ENCODE measurements at regions not wholly inside any gene's neighbourhood (a gene's known extent, or its start where the extent isn't known, plus 50 kb on each side); places are given as distances from the start of the nearest gene placed in this dataset.

- Histone ChIP-seq H3K9me2 (replicated peaks; ENCODE audit: insufficient read depth, low read length) (no peaks in the 10 kb centered on the region), H4K20me1 (ENCODE audit: insufficient read depth, low read length) (no peaks in the 10 kb centered on the region), H3K4me1 (ENCODE audit: low read length) (no peaks in the 10 kb centered on the region), H3K4me3 (ENCODE audit: low read length) (no peak overlapping the region), H3K27ac (ENCODE audit: low read length) (no peak overlapping the region), H2AFZ (ENCODE audit: low read length) (no peak overlapping the region), H3K27me3 (replicated peaks; ENCODE audit: insufficient read depth, low read length) (no peaks in the 10 kb centered on the region), H3K9me3 (replicated peaks; ENCODE audit: insufficient read depth, low read length) (no peaks in the 10 kb centered on the region), H3K36me3 (replicated peaks; ENCODE audit: insufficient read depth, low read length) (no peaks in the 10 kb centered on the region), H3K4me2 (ENCODE audit: low read depth, low read length) (no peak overlapping the region), H3F3A (ENCODE audit: insufficient read depth, low read length) (no peaks in the 10 kb centered on the region), H3K9ac (ENCODE audit: low read length) (no peak overlapping the region), H3K79me2 (ENCODE audit: low read length) (no peaks in the 10 kb centered on the region)
- no peak for DNase-seq
- no peak for TF ChIP-seq EZH2phosphoT487 (IDR thresholded peaks at IDR 0.05; ENCODE audit: low read length)
- no peak for TF ChIP-seq EZH2 (optimal IDR thresholded peaks at IDR 0.05; ENCODE audit: low read depth, low read length)
- TF ChIP-seq CTCF (IDR thresholded peaks at IDR 0.05; ENCODE audit: low read length) = no peak
Measured at GRCh38 chr2:15864176-15864769, 76.1 kb upstream of the MYCN start.

- H3K4me1 ChIP-seq (ENCODE audit: low read length) = no peaks in the 10 kb centered on the region
- no peaks in the 10 kb centered on the region for H3K27me3 ChIP-seq (replicated peaks; ENCODE audit: insufficient read depth, low read length)
- no peaks in the 10 kb centered on the region for H4K20me1 ChIP-seq (ENCODE audit: insufficient read depth, low read length)
- no peak overlapping the region for H3K27ac ChIP-seq (ENCODE audit: low read length)
- no peak overlapping the region for H3K4me2 ChIP-seq (ENCODE audit: low read depth, low read length)
- no peaks in the 10 kb centered on the region for H3F3A ChIP-seq (ENCODE audit: insufficient read depth, low read length)
- H3K79me2 ChIP-seq (ENCODE audit: low read length) = no peaks in the 10 kb centered on the region
- no peaks in the 10 kb centered on the region for H3K36me3 ChIP-seq (replicated peaks; ENCODE audit: insufficient read depth, low read length)
- no peak for DNase-seq
- H3K4me3 ChIP-seq (ENCODE audit: low read length) = no peak overlapping the region
- no peak overlapping the region for H2AFZ ChIP-seq (ENCODE audit: low read length)
- no peak overlapping the region for H3K9ac ChIP-seq (ENCODE audit: low read length)
- no peaks in the 10 kb centered on the region for H3K9me3 ChIP-seq (replicated peaks; ENCODE audit: insufficient read depth, low read length)
- H3K9me2 ChIP-seq (replicated peaks; ENCODE audit: insufficient read depth, low read length) = no peaks in the 10 kb centered on the region
- TF ChIP-seq EZH2phosphoT487 (IDR thresholded peaks at IDR 0.05; ENCODE audit: low read length) (no peak), CTCF (IDR thresholded peaks at IDR 0.05; ENCODE audit: low read length) (no peak), EZH2 (optimal IDR thresholded peaks at IDR 0.05; ENCODE audit: low read depth, low read length) (no peak)
Measured at GRCh38 chr2:15865923-15866322, 74.4 kb upstream of the MYCN start.

- Histone ChIP-seq H3K4me3 (ENCODE audit: low read length) (no peak overlapping the region), H3K27ac (ENCODE audit: low read length) (no peak overlapping the region), H3K9ac (ENCODE audit: low read length) (no peak overlapping the region), H3K9me3 (replicated peaks; ENCODE audit: insufficient read depth, low read length) (no peaks in the 10 kb centered on the region), H3K4me1 (ENCODE audit: low read length) (no peaks in the 10 kb centered on the region), H2AFZ (ENCODE audit: low read length) (no peak overlapping the region), H3K4me2 (ENCODE audit: low read depth, low read length) (no peak overlapping the region), H4K20me1 (ENCODE audit: insufficient read depth, low read length) (no peaks in the 10 kb centered on the region), H3K36me3 (replicated peaks; ENCODE audit: insufficient read depth, low read length) (no peaks in the 10 kb centered on the region), H3K79me2 (ENCODE audit: low read length) (no peaks in the 10 kb centered on the region), H3F3A (ENCODE audit: insufficient read depth, low read length) (no peaks in the 10 kb centered on the region), H3K9me2 (replicated peaks; ENCODE audit: insufficient read depth, low read length) (no peaks in the 10 kb centered on the region), H3K27me3 (replicated peaks; ENCODE audit: insufficient read depth, low read length) (no peaks in the 10 kb centered on the region)
- DNase-seq = no peak
- TF ChIP-seq EZH2 (optimal IDR thresholded peaks at IDR 0.05; ENCODE audit: low read depth, low read length) (no peak), CTCF (IDR thresholded peaks at IDR 0.05; ENCODE audit: low read length) (no peak), EZH2phosphoT487 (IDR thresholded peaks at IDR 0.05; ENCODE audit: low read length) (no peak)
Measured at GRCh38 chr2:15866563-15867193, 73.7 kb upstream of the MYCN start.
